K562 (cell line): ENCODE measurements at regions not wholly inside any gene's neighbourhood (a gene's known extent, or its start where the extent isn't known, plus 50 kb on each side); places are given as distances from the start of the nearest gene placed in this dataset.

Experiments
- FOXP1 ChIP-seq: sonication (generic); formaldehyde crosslinking; IDR thresholded peaks from 2 replicates; pipeline ENCODE4 v1.8.0; 2022; ENCODE audit warnings: mild to moderate bottlenecking, missing genetic modification reagents
- JUN ChIP-seq, 2 experiments: sonication (generic) in 1 of 2; formaldehyde crosslinking in 1 of 2; IDR thresholded peaks; 2 replicates each; pipeline versions ENCODE4 v1.6.1 to v1.8.0; 2012 to 2022; ENCODE audit warnings: borderline replicate concordance in 2 of 2, mild to moderate bottlenecking in 2 of 2, improper control_type of control experiment in 1 of 2, low read depth in 1 of 2, low read length in 1 of 2, missing genetic modification reagents in 1 of 2
- JUND ChIP-seq, 2 experiments: IDR thresholded peaks; 2 replicates in 1 of 2; 3 replicates in 1 of 2; pipeline ENCODE4 v1.6.1; 2011; ENCODE audit warnings: borderline replicate concordance in 2 of 2, low read depth in 2 of 2, low read length in 2 of 2, improper control_type of control experiment in 1 of 2, missing biosample characterization in 1 of 2, missing genetic modification characterization in 1 of 2, missing genetic modification reagents in 1 of 2
- MIER1 ChIP-seq: fragments of 450-650 bp; IDR thresholded peaks from 2 replicates; pipeline ENCODE4 v1.6.1; 2016; ENCODE audit warnings: antibody characterized with exemption, mild to moderate bottlenecking, low read depth
- PTBP1 ChIP-seq: fragments of 200-400 bp; formaldehyde crosslinking; IDR thresholded peaks from 2 replicates; pipeline ENCODE4 v1.6.1; 2017; ENCODE audit warnings: low read depth, low read length
- TRIM24 ChIP-seq, 2 experiments: fragments of 450-650 bp; IDR thresholded peaks; 2 replicates each; pipeline ENCODE4 v1.6.1; 2016
- TF ChIP-seq, protein P1 (sequence below): fragments of 250-450 bp; sonication (Bioruptor Pico); IDR thresholded peaks from 2 replicates; pipeline ENCODE4 v1.8.0; 2021; ENCODE audit warnings: mild to moderate bottlenecking, moderate library complexity
- TF ChIP-seq, protein P2 (sequence below), 2 experiments: fragments of 450-650 bp; IDR thresholded peaks; 2 replicates each; pipeline ENCODE4 v1.6.1; 2016; ENCODE audit warnings: mild to moderate bottlenecking in 2 of 2, borderline replicate concordance in 1 of 2, low read depth in 1 of 2, moderate library complexity in 1 of 2
- TF ChIP-seq, protein P3 (sequence below): sonication (generic); formaldehyde crosslinking; IDR thresholded peaks from 2 replicates; pipeline ENCODE4 v1.8.1; 2023; ENCODE audit warnings: mild to moderate bottlenecking, missing genetic modification reagents

DNA sequence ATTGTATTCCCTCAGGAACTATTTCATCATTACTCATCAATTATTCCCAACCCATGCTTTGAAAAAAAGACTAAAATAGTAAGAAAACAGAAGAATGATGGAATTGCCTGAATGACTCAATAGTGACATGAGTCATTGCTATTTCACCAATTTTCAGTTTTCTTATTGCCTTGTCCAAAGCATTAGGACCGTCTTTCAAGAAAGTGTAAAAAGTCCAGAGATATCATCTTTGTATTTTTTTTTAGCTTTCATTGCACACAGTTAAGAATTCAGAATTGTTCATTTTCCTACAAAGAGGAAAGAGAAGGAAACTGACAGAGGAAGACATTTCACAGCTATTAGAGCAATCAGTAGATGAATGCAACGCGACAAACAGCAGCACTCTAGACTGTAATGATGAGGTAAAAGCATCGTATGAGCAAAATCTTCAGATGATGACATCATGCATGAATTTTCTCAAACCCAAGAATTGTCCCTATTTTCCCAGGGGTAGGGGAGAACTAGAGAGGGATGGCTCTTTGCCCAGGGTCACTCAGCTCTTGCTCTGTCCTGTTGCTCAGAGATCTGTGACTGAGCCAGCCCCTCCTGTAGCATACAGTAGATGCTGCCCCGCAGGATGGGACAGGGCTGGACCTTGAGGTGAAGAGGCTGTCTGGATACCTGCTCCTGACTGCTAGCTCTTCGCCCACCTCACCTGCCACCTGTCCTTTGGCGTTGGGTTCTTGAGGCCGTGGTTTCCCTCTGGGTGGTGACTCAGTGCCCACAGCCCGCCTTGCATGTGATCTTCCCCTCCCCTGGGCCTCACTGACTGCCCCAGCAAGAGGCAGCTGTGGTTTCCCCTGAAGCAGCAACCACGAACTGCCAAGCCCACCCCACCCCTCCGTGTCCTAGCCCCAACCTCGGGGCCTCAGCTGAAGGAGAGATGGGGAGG lies 84.8 kb downstream of the PPCDC start (continued):
- TF ChIP-seq PTBP1 (no peak), JUN (IDR thresholded peaks at IDR 0.05; ENCODE audit: borderline replicate concordance, low read depth, low read length) (peak; percentile 64; the same call in 1 of the 2 replicates), JUN (CRISPR knock-in tag; IDR thresholded peaks at IDR 0.05; ENCODE audit: borderline replicate concordance) (no peak), FOXP1 (CRISPR knock-in tag) (no peak), MIER1 (no peak), JUND (IDR thresholded peaks at IDR 0.05; ENCODE audit: borderline replicate concordance, low read depth, low read length) (peak; percentile 56; the same call in 1 of the 2 replicates), JUND (tag; IDR thresholded peaks at IDR 0.05; ENCODE audit: borderline replicate concordance, low read depth, low read length) (peak; percentile 55; the same call in 1 of the 3 replicates), TRIM24 (IDR thresholded peaks at IDR 0.05) (peak; percentile 56 to 65; a peak in 2 of 4 replicates)
- TF ChIP-seq, protein P1, sequence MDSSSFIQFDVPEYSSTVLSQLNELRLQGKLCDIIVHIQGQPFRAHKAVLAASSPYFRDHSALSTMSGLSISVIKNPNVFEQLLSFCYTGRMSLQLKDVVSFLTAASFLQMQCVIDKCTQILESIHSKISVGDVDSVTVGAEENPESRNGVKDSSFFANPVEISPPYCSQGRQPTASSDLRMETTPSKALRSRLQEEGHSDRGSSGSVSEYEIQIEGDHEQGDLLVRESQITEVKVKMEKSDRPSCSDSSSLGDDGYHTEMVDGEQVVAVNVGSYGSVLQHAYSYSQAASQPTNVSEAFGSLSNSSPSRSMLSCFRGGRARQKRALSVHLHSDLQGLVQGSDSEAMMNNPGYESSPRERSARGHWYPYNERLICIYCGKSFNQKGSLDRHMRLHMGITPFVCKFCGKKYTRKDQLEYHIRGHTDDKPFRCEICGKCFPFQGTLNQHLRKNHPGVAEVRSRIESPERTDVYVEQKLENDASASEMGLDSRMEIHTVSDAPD: no peak
- TF ChIP-seq, protein P2, sequence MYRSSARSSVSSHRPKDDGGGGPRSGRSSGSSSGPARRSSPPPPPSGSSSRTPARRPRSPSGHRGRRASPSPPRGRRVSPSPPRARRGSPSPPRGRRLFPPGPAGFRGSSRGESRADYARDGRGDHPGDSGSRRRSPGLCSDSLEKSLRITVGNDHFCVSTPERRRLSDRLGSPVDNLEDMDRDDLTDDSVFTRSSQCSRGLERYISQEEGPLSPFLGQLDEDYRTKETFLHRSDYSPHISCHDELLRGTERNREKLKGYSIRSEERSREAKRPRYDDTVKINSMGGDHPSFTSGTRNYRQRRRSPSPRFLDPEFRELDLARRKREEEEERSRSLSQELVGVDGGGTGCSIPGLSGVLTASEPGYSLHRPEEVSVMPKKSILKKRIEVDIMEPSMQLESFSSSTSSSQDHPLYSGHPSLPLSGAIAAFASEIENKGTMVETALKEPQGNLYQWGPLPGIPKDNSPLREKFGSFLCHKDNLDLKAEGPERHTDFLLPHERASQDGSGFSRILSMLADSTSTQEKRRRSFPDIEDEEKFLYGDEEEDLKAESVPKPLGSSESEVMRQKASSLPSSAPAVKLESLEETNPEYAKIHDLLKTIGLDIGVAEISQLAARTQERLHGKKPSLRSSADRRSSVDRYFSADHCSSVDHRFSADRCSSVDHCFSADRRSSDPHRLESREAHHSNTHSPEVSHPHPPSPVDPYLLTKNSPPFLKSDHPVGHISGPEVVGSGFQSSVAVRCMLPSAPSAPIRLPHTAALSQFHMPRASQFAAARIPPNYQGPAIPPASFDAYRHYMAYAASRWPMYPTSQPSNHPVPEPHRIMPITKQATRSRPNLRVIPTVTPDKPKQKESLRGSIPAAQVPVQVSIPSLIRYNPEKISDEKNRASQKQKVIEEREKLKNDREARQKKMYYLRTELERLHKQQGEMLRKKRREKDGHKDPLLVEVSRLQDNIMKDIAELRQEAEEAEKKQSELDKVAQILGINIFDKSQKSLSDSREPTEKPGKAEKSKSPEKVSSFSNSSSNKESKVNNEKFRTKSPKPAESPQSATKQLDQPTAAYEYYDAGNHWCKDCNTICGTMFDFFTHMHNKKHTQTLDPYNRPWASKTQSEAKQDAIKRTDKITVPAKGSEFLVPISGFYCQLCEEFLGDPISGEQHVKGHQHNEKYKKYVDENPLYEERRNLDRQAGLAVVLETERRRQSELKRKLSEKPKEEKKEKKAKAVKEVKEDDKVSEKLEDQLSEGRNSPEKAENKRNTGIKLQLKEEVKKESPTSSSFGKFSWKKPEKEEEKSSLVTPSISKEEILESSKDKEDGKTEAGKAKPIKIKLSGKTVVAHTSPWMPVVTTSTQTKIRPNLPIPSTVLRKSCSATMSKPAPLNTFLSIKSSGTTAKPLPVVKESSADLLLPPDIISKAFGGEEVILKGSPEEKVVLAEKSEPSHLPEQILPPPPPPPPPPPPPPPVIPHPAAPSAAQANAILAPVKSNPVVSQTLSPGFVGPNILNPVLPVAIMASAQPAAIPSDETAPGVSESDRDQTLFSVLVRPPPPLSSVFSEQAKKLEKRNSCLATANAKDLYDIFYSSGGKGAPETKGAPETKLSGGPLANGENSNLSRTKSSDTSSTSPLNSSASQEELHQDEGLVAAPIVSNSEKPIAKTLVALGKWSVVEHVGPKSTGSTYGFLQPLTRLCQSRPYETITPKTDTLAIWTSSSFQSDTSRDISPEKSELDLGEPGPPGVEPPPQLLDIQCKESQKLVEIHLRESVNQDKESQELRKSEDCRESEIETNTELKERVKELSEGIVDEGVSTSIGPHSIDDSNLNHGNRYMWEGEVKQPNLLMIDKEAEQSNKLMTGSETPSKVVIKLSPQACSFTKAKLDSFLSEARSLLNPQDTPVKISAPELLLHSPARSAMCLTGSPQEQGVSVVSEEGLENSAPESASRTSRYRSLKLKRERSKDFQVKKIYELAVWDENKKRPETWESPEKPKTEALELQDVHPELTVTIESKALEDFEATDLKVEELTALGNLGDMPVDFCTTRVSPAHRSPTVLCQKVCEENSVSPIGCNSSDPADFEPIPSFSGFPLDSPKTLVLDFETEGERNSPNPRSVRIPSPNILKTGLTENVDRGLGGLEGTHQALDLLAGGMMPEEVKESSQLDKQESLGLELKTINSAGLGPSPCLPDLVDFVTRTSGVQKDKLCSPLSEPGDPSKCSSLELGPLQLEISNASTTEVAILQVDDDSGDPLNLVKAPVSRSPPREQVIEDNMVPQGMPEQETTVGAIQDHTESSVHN (IDR thresholded peaks at IDR 0.05; ENCODE audit: borderline replicate concordance in 1 of 2, low read depth in 1 of 2): peak in 1 of 2 experiments; percentile 58; a peak in 1 of 4 replicates
- TF ChIP-seq, protein P3, sequence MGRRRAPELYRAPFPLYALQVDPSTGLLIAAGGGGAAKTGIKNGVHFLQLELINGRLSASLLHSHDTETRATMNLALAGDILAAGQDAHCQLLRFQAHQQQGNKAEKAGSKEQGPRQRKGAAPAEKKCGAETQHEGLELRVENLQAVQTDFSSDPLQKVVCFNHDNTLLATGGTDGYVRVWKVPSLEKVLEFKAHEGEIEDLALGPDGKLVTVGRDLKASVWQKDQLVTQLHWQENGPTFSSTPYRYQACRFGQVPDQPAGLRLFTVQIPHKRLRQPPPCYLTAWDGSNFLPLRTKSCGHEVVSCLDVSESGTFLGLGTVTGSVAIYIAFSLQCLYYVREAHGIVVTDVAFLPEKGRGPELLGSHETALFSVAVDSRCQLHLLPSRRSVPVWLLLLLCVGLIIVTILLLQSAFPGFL (CRISPR knock-in tag): no peak
